ENCODE measurements at regions not wholly inside any gene's neighbourhood (a gene's known extent, or its start where the extent isn't known, plus 50 kb on each side); places are given as distances from the start of the nearest gene placed in this dataset.

DNA sequence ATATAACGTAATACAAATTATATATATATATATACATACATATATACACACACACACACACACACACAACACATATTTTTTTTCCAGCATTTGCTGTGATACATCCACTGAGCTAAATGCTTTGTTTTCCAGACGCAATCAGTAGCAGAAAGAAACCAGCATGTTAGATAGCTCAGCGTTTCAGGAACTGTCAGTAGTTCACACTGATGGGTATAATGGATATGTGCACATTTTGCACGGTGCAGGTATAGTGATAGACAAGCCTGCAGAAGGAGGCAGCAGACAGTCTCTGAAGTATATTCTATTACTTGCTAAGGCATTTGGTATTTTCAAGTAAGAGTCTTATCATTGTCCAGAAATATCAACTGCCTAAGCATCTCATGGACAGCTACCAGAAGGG lies 741.6 kb upstream of the HS3ST1 start:
- TF ChIP-seq, protein P1, sequence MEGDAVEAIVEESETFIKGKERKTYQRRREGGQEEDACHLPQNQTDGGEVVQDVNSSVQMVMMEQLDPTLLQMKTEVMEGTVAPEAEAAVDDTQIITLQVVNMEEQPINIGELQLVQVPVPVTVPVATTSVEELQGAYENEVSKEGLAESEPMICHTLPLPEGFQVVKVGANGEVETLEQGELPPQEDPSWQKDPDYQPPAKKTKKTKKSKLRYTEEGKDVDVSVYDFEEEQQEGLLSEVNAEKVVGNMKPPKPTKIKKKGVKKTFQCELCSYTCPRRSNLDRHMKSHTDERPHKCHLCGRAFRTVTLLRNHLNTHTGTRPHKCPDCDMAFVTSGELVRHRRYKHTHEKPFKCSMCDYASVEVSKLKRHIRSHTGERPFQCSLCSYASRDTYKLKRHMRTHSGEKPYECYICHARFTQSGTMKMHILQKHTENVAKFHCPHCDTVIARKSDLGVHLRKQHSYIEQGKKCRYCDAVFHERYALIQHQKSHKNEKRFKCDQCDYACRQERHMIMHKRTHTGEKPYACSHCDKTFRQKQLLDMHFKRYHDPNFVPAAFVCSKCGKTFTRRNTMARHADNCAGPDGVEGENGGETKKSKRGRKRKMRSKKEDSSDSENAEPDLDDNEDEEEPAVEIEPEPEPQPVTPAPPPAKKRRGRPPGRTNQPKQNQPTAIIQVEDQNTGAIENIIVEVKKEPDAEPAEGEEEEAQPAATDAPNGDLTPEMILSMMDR (IDR thresholded peaks at IDR 0.05; ENCODE audit: low read length) = no peak
- no peak for TF ChIP-seq EZH2 (optimal IDR thresholded peaks at IDR 0.05; ENCODE audit: low read depth, low read length)
